Middle frontal gyrus (tissue), 1 donor: ENCODE measurements at regions not wholly inside any gene's neighbourhood (a gene's known extent, or its start where the extent isn't known, plus 50 kb on each side); places are given as distances from the start of the nearest gene placed in this dataset.

Experiments
- DNase-seq: peaks from one replicate; pipeline ENCODE4 v3.0.0-alpha.2; 2015; ENCODE audit warnings: low spot score; ENCODE audit errors: extremely low spot score

- DNase-seq, result no peak
Measured at GRCh38 chr6:147712841-147713240, 204.4 kb downstream of the SAMD5 start.

- no peak for DNase-seq
Measured at GRCh38 chr6:147715035-147715434, 206.5 kb downstream of the SAMD5 start.

- no peak for DNase-seq
Measured at GRCh38 chr6:147716434-147716833, 207.9 kb downstream of the SAMD5 start.

GRCh38 chr6:147717991-147718390 lies 209.5 kb downstream of the SAMD5 start:
- DNase-seq, result no peak

- no peak for DNase-seq
Measured at GRCh38 chr6:147722158-147722557, 213.7 kb downstream of the SAMD5 start.

- DNase-seq, result no peak
Measured at GRCh38 chr6:147724454-147724853, 216.0 kb downstream of the SAMD5 start.

- no peak for DNase-seq
Measured at GRCh38 chr6:147726342-147726741, 217.9 kb downstream of the SAMD5 start.

- no peak for DNase-seq
Measured at GRCh38 chr6:147728903-147729302, 220.4 kb downstream of the SAMD5 start.

GRCh38 chr6:147733686-147734085 lies 225.2 kb downstream of the SAMD5 start:
- no peak for DNase-seq

GRCh38 chr6:147734151-147734550 lies 225.7 kb downstream of the SAMD5 start:
- no peak for DNase-seq

GRCh38 chr6:147735924-147736323 lies 227.4 kb downstream of the SAMD5 start:
- DNase-seq, result no peak

- DNase-seq, result no peak
Measured at GRCh38 chr6:147737115-147737514, 228.6 kb downstream of the SAMD5 start.

GRCh38 chr6:147738099-147738498 lies 229.6 kb downstream of the SAMD5 start:
- no peak for DNase-seq

- DNase-seq, result no peak
Measured at GRCh38 chr6:147738516-147739162, 230.1 kb downstream of the SAMD5 start.

- no peak for DNase-seq
Measured at GRCh38 chr6:147740326-147740725, 231.8 kb downstream of the SAMD5 start.

- no peak for DNase-seq
Measured at GRCh38 chr6:147740916-147741315, 232.4 kb downstream of the SAMD5 start.

GRCh38 chr6:147741389-147741788 lies 232.9 kb downstream of the SAMD5 start:
- no peak for DNase-seq

- DNase-seq, result no peak
Measured at GRCh38 chr6:147742440-147742839, 233.9 kb downstream of the SAMD5 start.

GRCh38 chr6:147744012-147744411 lies 235.5 kb downstream of the SAMD5 start:
- DNase-seq, result no peak

GRCh38 chr6:147749331-147749730 lies 240.8 kb downstream of the SAMD5 start:
- DNase-seq, result no peak

GRCh38 chr6:147750413-147750812 lies 241.9 kb downstream of the SAMD5 start:
- DNase-seq, result no peak

GRCh38 chr6:147751232-147751631 lies 242.7 kb downstream of the SAMD5 start:
- no peak for DNase-seq

- no peak for DNase-seq
Measured at GRCh38 chr6:147752689-147753403, 244.4 kb downstream of the SAMD5 start.
